HEK293T (cell line): ENCODE measurements at regions not wholly inside any gene's neighbourhood (a gene's known extent, or its start where the extent isn't known, plus 50 kb on each side); places are given as distances from the start of the nearest gene placed in this dataset.

Experiments
- ARNT ChIP-seq: fragments of 450-650 bp; IDR thresholded peaks from 2 replicates; pipeline ENCODE4 v1.6.1; 2017; ENCODE audit warnings: mild to moderate bottlenecking
- BHLHE40 ChIP-seq: fragments of 450-650 bp; IDR thresholded peaks from 2 replicates; pipeline ENCODE4 v1.6.1; 2016; ENCODE audit warnings: mild to moderate bottlenecking, moderate library complexity, borderline replicate concordance
- CTBP1 ChIP-seq: fragments of 450-650 bp; IDR thresholded peaks from 2 replicates; pipeline ENCODE4 v1.6.1; 2016; ENCODE audit warnings: borderline replicate concordance
- FOXM1 ChIP-seq: fragments of 450-650 bp; IDR thresholded peaks from 2 replicates; pipeline ENCODE4 v1.6.1; 2017; ENCODE audit warnings: mild to moderate bottlenecking, borderline replicate concordance
- HDGF ChIP-seq: fragments of 450-650 bp; IDR thresholded peaks from 2 replicates; pipeline ENCODE4 v1.6.1; 2017; ENCODE audit warnings: antibody characterized with exemption, borderline replicate concordance
- LEF1 ChIP-seq: fragments of 450-650 bp; IDR thresholded peaks from 2 replicates; pipeline ENCODE4 v1.6.1; 2017; ENCODE audit warnings: mild to moderate bottlenecking, borderline replicate concordance
- SP1 ChIP-seq: fragments of 450-650 bp; IDR thresholded peaks from 2 replicates; pipeline ENCODE4 v1.6.1; 2017
- SUZ12 ChIP-seq: fragments of 450-650 bp; IDR thresholded peaks from 2 replicates; pipeline ENCODE4 v1.6.1; 2016; ENCODE audit warnings: mild to moderate bottlenecking
- ZNF384 ChIP-seq: fragments of 450-650 bp; IDR thresholded peaks from 2 replicates; pipeline ENCODE4 v1.6.1; 2016
- TF ChIP-seq, protein P1 (sequence below): fragments of 450-650 bp; IDR thresholded peaks from 2 replicates; pipeline ENCODE4 v1.6.1; 2016

DNA sequence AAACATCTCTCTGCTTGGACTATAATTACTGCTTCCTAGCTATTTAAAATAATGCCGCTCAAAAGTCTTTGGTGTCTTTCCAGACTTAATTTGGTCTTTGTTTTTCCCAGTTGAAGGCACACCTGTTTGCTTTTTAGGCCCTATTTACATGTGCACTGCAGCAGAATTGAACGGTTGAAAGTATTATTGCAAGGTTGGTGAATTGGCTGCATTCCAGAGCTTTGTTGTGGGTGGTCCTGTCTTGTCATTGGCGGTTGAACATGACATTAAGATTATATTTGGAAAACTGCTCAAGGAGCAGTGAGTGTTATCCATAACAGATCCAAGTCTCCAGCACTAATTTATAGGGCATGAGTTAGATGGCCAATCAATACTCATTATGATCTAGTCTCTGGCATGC lies 656.3 kb downstream of the PTPRC start:
- TF ChIP-seq ZNF384 (no peak), SUZ12 (no peak), LEF1 (no peak), FOXM1 (no peak), BHLHE40 (no peak), SP1 (no peak), CTBP1 (no peak), ARNT (no peak), HDGF (no peak)
- TF ChIP-seq, protein P1, sequence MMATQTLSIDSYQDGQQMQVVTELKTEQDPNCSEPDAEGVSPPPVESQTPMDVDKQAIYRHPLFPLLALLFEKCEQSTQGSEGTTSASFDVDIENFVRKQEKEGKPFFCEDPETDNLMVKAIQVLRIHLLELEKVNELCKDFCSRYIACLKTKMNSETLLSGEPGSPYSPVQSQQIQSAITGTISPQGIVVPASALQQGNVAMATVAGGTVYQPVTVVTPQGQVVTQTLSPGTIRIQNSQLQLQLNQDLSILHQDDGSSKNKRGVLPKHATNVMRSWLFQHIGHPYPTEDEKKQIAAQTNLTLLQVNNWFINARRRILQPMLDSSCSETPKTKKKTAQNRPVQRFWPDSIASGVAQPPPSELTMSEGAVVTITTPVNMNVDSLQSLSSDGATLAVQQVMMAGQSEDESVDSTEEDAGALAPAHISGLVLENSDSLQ: no peak
